H1 (cell line): ENCODE measurements at regions not wholly inside any gene's neighbourhood (a gene's known extent, or its start where the extent isn't known, plus 50 kb on each side); places are given as distances from the start of the nearest gene placed in this dataset.

ENCODE experiments used
- CTCF ChIA-PET: fragments of 300-600 bp; sonication (Branson Sonifier 250); formaldehyde crosslinking; loops from one replicate; lab custom pipeline; 2021; ENCODE audit not compliant: partially characterized antibody; lab: Charles Lee
- POLR2A ChIA-PET: fragments of 300-600 bp; sonication (Branson Sonifier 250); formaldehyde crosslinking; loops from one replicate; lab custom pipeline; 2021; ENCODE audit warnings: inconsistent platforms; ENCODE audit not compliant: partially characterized antibody; lab: Charles Lee
- DNase-seq, 2 experiments: peaks; one replicate each; pipeline versions ENCODE4 v3.0.0 to v3.0.0-alpha.2; 2010 to 2022; ENCODE audit warnings: low spot score in 2 of 2, low read depth in 1 of 2, mixed read lengths in 1 of 2
- FAIRE-seq: peaks from 2 replicates; lab custom pipeline; 2011; peaks lifted over from hg19 to GRCh38; lab: Jason Lieb, UNC
- H2AFZ ChIP-seq: 2 replicates; pipeline ENCODE4 v1.8.1; 2012; ENCODE audit warnings: low read length, inconsistent platforms
- H2AK5ac ChIP-seq: 2 replicates; pipeline ENCODE4 v1.6.1; 2013; ENCODE audit warnings: low read depth, low read length
- H2BK120ac ChIP-seq: replicated peaks from 2 replicates; pipeline ENCODE3; 2013; ENCODE audit warnings: low read depth, low read length, inconsistent platforms
- H2BK12ac ChIP-seq: 2 replicates; pipeline ENCODE4 v1.6.1; 2013; ENCODE audit warnings: low read depth, low read length
- H2BK15ac ChIP-seq: 2 replicates; pipeline ENCODE4 v1.6.1; 2013; ENCODE audit warnings: low read length
- H2BK20ac ChIP-seq: 2 replicates; pipeline ENCODE4 v1.6.1; 2013; ENCODE audit warnings: low read length
- H2BK5ac ChIP-seq: 2 replicates; pipeline ENCODE4 v1.6.1; 2013; ENCODE audit warnings: low read depth, low read length
- H3K14ac ChIP-seq: 2 replicates; pipeline ENCODE4 v1.6.1; 2013; ENCODE audit warnings: inconsistent platforms; ENCODE audit not compliant: insufficient read length
- H3K18ac ChIP-seq: 2 replicates; pipeline ENCODE4 v1.6.1; 2013; ENCODE audit warnings: low read length; ENCODE audit errors: extremely low read depth
- H3K23ac ChIP-seq: 2 replicates; pipeline ENCODE4 v1.6.1; 2013; ENCODE audit warnings: inconsistent platforms; ENCODE audit not compliant: insufficient read length
- H3K23me2 ChIP-seq: 2 replicates; pipeline ENCODE4 v1.6.1; 2013; ENCODE audit warnings: low read depth, low read length
- H3K27ac ChIP-seq: 2 replicates; pipeline ENCODE4 v1.6.1; 2011; ENCODE audit warnings: low read depth, low read length, inconsistent platforms
- H3K27me3 ChIP-seq, 4 experiments: replicated peaks in 1 of 4; 1 replicate in 1 of 4; 2 replicates in 3 of 4; pipeline versions ENCODE4 v1.6.1 to v1.8.1; 2011 to 2013; ENCODE audit warnings: low read length in 3 of 4, mild to moderate bottlenecking in 3 of 4, inconsistent platforms in 2 of 4, mixed read lengths in 2 of 4, moderate library complexity in 1 of 4; ENCODE audit not compliant: control insufficient read depth in 3 of 4, insufficient read depth in 3 of 4; ENCODE audit errors: extremely low read depth in 1 of 4
- H3K36me3 ChIP-seq, 4 experiments: 2 replicates each; pipeline versions ENCODE4 v1.6.1 to v1.8.1; 2011 to 2013; ENCODE audit warnings: mild to moderate bottlenecking in 4 of 4, low read length in 3 of 4, moderate library complexity in 2 of 4, control low read depth in 1 of 4, inconsistent platforms in 1 of 4; ENCODE audit not compliant: insufficient read depth in 4 of 4, control insufficient read depth in 2 of 4
- H3K4ac ChIP-seq: replicated peaks from 2 replicates; pipeline ENCODE3; 2013; ENCODE audit warnings: low read length, low read depth, mixed read lengths, inconsistent platforms; ENCODE audit not compliant: insufficient read length
- H3K4me1 ChIP-seq, 4 experiments: replicated peaks in 1 of 4; 1 replicate in 1 of 4; 2 replicates in 3 of 4; pipeline versions ENCODE4 v1.6.1 to v1.8.1; 2011 to 2013; ENCODE audit warnings: low read length in 3 of 4, inconsistent platforms in 2 of 4, mixed read lengths in 1 of 4; ENCODE audit not compliant: insufficient read depth in 4 of 4, control insufficient read depth in 3 of 4
- H3K4me2 ChIP-seq, 2 experiments: 2 replicates each; pipeline versions ENCODE4 v1.6.1 to v1.8.1; 2011 to 2013; ENCODE audit warnings: low read depth in 2 of 2, low read length in 2 of 2, control low read depth in 1 of 2, inconsistent platforms in 1 of 2, mild to moderate bottlenecking in 1 of 2; ENCODE audit not compliant: insufficient read depth in 1 of 2
- H3K4me3 ChIP-seq, 4 experiments: fragments of 200-600, 300-600 bp in 1 of 4; sonication (generic), shearing (Covaris generic), sonication (Bioruptor Twin) in 1 of 4; 2 replicates each; pipeline versions ENCODE4 v1.5.1 to v1.8.1; 2011 to 2016; ENCODE audit warnings: low read length in 4 of 4, low read depth in 3 of 4, control low read depth in 2 of 4, inconsistent platforms in 2 of 4, mild to moderate bottlenecking in 2 of 4, mixed read lengths in 1 of 4, moderate library complexity in 1 of 4; ENCODE audit not compliant: insufficient read depth in 2 of 4; ENCODE audit errors: extremely low read depth in 1 of 4
- H3K56ac ChIP-seq: replicated peaks from 2 replicates; pipeline ENCODE3; 2013; ENCODE audit warnings: low read depth, mild to moderate bottlenecking, mixed read lengths, low read length, inconsistent platforms; ENCODE audit not compliant: insufficient read length
- H3K79me1 ChIP-seq: 2 replicates; pipeline ENCODE4 v1.6.1; 2013; ENCODE audit warnings: low read depth, low read length, control low read depth
- H3K79me2 ChIP-seq, 2 experiments: 2 replicates each; pipeline versions ENCODE4 v1.6.1 to v1.8.1; 2012 to 2013; ENCODE audit warnings: low read length in 2 of 2, mild to moderate bottlenecking in 2 of 2, inconsistent platforms in 1 of 2; ENCODE audit not compliant: insufficient read depth in 2 of 2, control insufficient read depth in 1 of 2
- H3K9ac ChIP-seq, 4 experiments: replicated peaks in 1 of 4; 1 replicate in 1 of 4; 2 replicates in 3 of 4; pipeline versions ENCODE4 v1.6.1 to v1.8.1; 2011 to 2013; ENCODE audit warnings: low read depth in 3 of 4, low read length in 3 of 4, control low read depth in 2 of 4, mild to moderate bottlenecking in 2 of 4, moderate library complexity in 2 of 4, inconsistent platforms in 1 of 4; ENCODE audit errors: extremely low read depth in 1 of 4
- H3K9me3 ChIP-seq, 2 experiments: 2 replicates each; pipeline versions ENCODE4 v1.6.1 to v1.8.1; 2012 to 2013; ENCODE audit warnings: mild to moderate bottlenecking in 2 of 2, moderate library complexity in 2 of 2, control low read depth in 1 of 2, inconsistent platforms in 1 of 2, low read depth in 1 of 2, low read length in 1 of 2, mixed read lengths in 1 of 2; ENCODE audit not compliant: insufficient read depth in 2 of 2
- H4K20me1 ChIP-seq, 2 experiments: replicated peaks in 1 of 2; 2 replicates each; pipeline versions ENCODE3 to v1.8.1; 2011 to 2013; ENCODE audit warnings: inconsistent platforms in 2 of 2, low read length in 2 of 2, mild to moderate bottlenecking in 1 of 2; ENCODE audit not compliant: insufficient read depth in 2 of 2, control insufficient read depth in 1 of 2
- H4K5ac ChIP-seq: 2 replicates; pipeline ENCODE4 v1.6.1; 2013; ENCODE audit warnings: low read length, low read depth, mixed read lengths, inconsistent platforms; ENCODE audit not compliant: insufficient read length
- H4K8ac ChIP-seq: 2 replicates; pipeline ENCODE4 v1.8.0; 2013; ENCODE audit warnings: mild to moderate bottlenecking, moderate library complexity, low read length, inconsistent platforms; ENCODE audit not compliant: insufficient read depth; ENCODE audit errors: extremely low read depth
- H4K91ac ChIP-seq: replicated peaks from 2 replicates; pipeline ENCODE3; 2013; ENCODE audit warnings: low read length, mixed read lengths, inconsistent platforms; ENCODE audit not compliant: insufficient read length
- BCL11A ChIP-seq, 2 experiments: IDR thresholded peaks; one replicate each; pipeline ENCODE4 v1.6.1; 2011; ENCODE audit warnings: low read depth in 2 of 2, low read length in 2 of 2, mild to moderate bottlenecking in 2 of 2
- CHD2 ChIP-seq: IDR thresholded peaks from 2 replicates; pipeline ENCODE4 v1.6.1; 2012; ENCODE audit warnings: low read length, improper control_type of control experiment
- CTCF ChIP-seq, 3 experiments: IDR thresholded peaks; 1 replicate in 2 of 3; 2 replicates in 1 of 3; pipeline versions ENCODE4 v1.5.1 to v1.6.1; 2011; ENCODE audit warnings: low read length in 3 of 3, mild to moderate bottlenecking in 3 of 3, inconsistent platforms in 2 of 3, low read depth in 1 of 3, moderate library complexity in 1 of 3; ENCODE audit not compliant: insufficient read depth in 1 of 3; ENCODE audit errors: control extremely low read depth in 1 of 3
- EP300 ChIP-seq, 2 experiments: IDR thresholded peaks; 1 replicate in 1 of 2; 2 replicates in 1 of 2; pipeline ENCODE4 v1.6.1; 2011 to 2012; ENCODE audit warnings: low read depth in 2 of 2, low read length in 2 of 2, mild to moderate bottlenecking in 2 of 2, borderline replicate concordance in 1 of 2, inconsistent platforms in 1 of 2, moderate library complexity in 1 of 2
- KDM1A ChIP-seq: fragments of 200-600, 300-600 bp; sonication (generic); IDR thresholded peaks from 2 replicates; pipeline ENCODE4 v1.7.1; 2016; ENCODE audit warnings: mild to moderate bottlenecking, low read length, borderline replicate concordance
- RAD21 ChIP-seq, 2 experiments: IDR thresholded peaks in 1 of 2; conservative IDR thresholded peaks in 1 of 2; 2 replicates each; pipeline ENCODE4 v1.6.1; 2011; ENCODE audit warnings: low read depth in 2 of 2, low read length in 2 of 2, improper control_type of control experiment in 1 of 2, inconsistent platforms in 1 of 2, mild to moderate bottlenecking in 1 of 2, moderate library complexity in 1 of 2
- RFX5 ChIP-seq: IDR thresholded peaks from 2 replicates; pipeline ENCODE4 v1.6.1; 2011; ENCODE audit warnings: low read depth, low read length, improper control_type of control experiment, borderline replicate concordance
- SIRT6 ChIP-seq: IDR thresholded peaks from one replicate; pipeline ENCODE4 v1.7.1; 2012; ENCODE audit warnings: low read length, inconsistent platforms
- TAF1 ChIP-seq: IDR thresholded peaks from 2 replicates; pipeline ENCODE4 v1.6.1; 2011; ENCODE audit warnings: mild to moderate bottlenecking, low read depth, low read length
- ZNF274 ChIP-seq: IDR thresholded peaks from 2 replicates; pipeline ENCODE4 v1.7.0; 2012; ENCODE audit warnings: low read length, borderline replicate concordance; ENCODE audit errors: extremely low read depth
- WGBS, 2 experiments: shearing (Covaris generic) in 1 of 2; methylation state at CpG; one replicate each; pipeline versions ENCODE4 v1.1.6 to v1.1.7; 2013 to 2015; ENCODE audit warnings: low lambda C conversion rate in 2 of 2, mixed read lengths in 2 of 2, inconsistent platforms in 1 of 2, low coverage in 1 of 2, missing lambda C conversion rate in 1 of 2; ENCODE audit not compliant: insufficient replicate concordance in 2 of 2, insufficient coverage in 1 of 2, insufficient read length in 1 of 2; ENCODE audit errors: extremely low coverage in 1 of 2, missing lambda C conversion rate in 1 of 2; 5-methylcytosine and 5-hydroxymethylcytosine counted together

GRCh38 chr10:120336911-120337540, 120.0 kb upstream of the PLPP4 start:
- Histone ChIP-seq H3K27me3 (no peaks in the 10 kb centered on the region), H3K36me3 (no peaks in the 10 kb centered on the region), H3K23ac (no peak overlapping the region), H3K27ac (no peak overlapping the region), H2BK120ac (no peak overlapping the region), H2BK15ac (no peak overlapping the region), H3K9ac (no peak overlapping the region), H3K4ac (no peak overlapping the region), H3K79me1 (no peaks in the 10 kb centered on the region), H3K79me2 (no peaks in the 10 kb centered on the region), H3K4me3 (no peak overlapping the region), H2AFZ (no peak overlapping the region), H3K23me2 (no peaks in the 10 kb centered on the region), H4K91ac (no peak overlapping the region), H3K4me1 (no peaks in the 10 kb centered on the region), H3K18ac (no peak overlapping the region), H4K20me1 (no peaks in the 10 kb centered on the region), H2BK20ac (no peak overlapping the region), H3K56ac (no peak overlapping the region), H3K14ac (no peak overlapping the region), H2BK12ac (no peak overlapping the region), H2AK5ac (no peak overlapping the region), H3K9me3 (no peaks in the 10 kb centered on the region), H4K5ac (no peak overlapping the region), H2BK5ac (no peak overlapping the region), H3K4me2 (no peak overlapping the region), H4K8ac (no peak overlapping the region)
- CTCF ChIA-PET: interaction anchor here (0.6 to 4.5 kb wide), 24 partner anchors 8 to 1047 kb away, joined by 3 to 46 read pairs (median 4); no protein-coding TSS in a partner anchor
- POLR2A ChIA-PET: interaction anchor here (0.8 kb wide), 1 partner anchor 11 kb away, joined by 3 read pairs; no protein-coding TSS in a partner anchor
- 23% methylated on average over 4 of the region's 4 CpGs; no CpG with 5 or more reads in 1 of the 2 experiments for WGBS, 2 experiments
- FAIRE-seq (peak; percentile 89), DNase-seq (peak; percentile 25 to 87)
- TF ChIP-seq CHD2 (no peak), RFX5 (no peak), SIRT6 (no peak), RAD21 (IDR thresholded peaks at IDR 0.05 in 1 of 2, conservative IDR thresholded peaks at IDR 0.05 in 1 of 2; ENCODE audit: low read depth in 2 of 2, low read length in 2 of 2) (peak; percentile 84 to 87), KDM1A (no peak), EP300 (IDR thresholded peaks at IDR 0.05; ENCODE audit: borderline replicate concordance in 1 of 2, low read depth in 2 of 2, low read length in 2 of 2) (no peak), BCL11A (IDR thresholded peaks at IDR 0.05; ENCODE audit: low read depth in 2 of 2, low read length in 2 of 2) (no peak), CTCF (IDR thresholded peaks at IDR 0.05; ENCODE audit: control extremely low read depth in 1 of 3, insufficient read depth in 1 of 3, low read depth in 1 of 3, low read length in 3 of 3) (peak in 2 of 3 experiments; percentile 82 to 91; a peak in 3 of 4 replicates), ZNF274 (no peak), TAF1 (no peak)
